HCT116 (cell line): ENCODE measurements at regions not wholly inside any gene's neighbourhood (a gene's known extent, or its start where the extent isn't known, plus 50 kb on each side); places are given as distances from the start of the nearest gene placed in this dataset.

Experiments
- CEBPB ChIP-seq: IDR thresholded peaks from 2 replicates; pipeline ENCODE4 v1.6.1; 2012; ENCODE audit warnings: low read depth
- CTCF ChIP-seq, 3 experiments: fragments of 200-600 bp in 1 of 3; sonication (generic) in 1 of 3; IDR thresholded peaks in 2 of 3; conservative IDR thresholded peaks in 1 of 3; 2 replicates each; pipeline ENCODE4 v1.5.1; 2012 to 2017; ENCODE audit warnings: low read depth in 2 of 3, low read length in 2 of 3, antibody characterized with exemption in 1 of 3, borderline replicate concordance in 1 of 3, control low read depth in 1 of 3, mild to moderate bottlenecking in 1 of 3, mixed read lengths in 1 of 3, mixed run types in 1 of 3, moderate library complexity in 1 of 3; ENCODE audit not compliant: insufficient read depth in 1 of 3
- EZH2 ChIP-seq: fragments of 200-600 bp; sonication (generic); IDR thresholded peaks from 2 replicates; pipeline ENCODE4 v1.6.1; 2017; ENCODE audit warnings: antibody characterized with exemption, mixed run types
- EZH2phosphoT487 ChIP-seq: fragments of 200-600 bp; IDR thresholded peaks from 2 replicates; pipeline ENCODE4 v1.6.1; 2018; ENCODE audit warnings: antibody characterized with exemption, borderline replicate concordance
- FOSL1 ChIP-seq: IDR thresholded peaks from 2 replicates; pipeline ENCODE4 v1.6.1; 2012; ENCODE audit warnings: low read depth
- RAD21 ChIP-seq: IDR thresholded peaks from 2 replicates; pipeline ENCODE4 v1.6.1; 2012; ENCODE audit warnings: low read depth, mild to moderate bottlenecking
- SP1 ChIP-seq: IDR thresholded peaks from 2 replicates; pipeline ENCODE4 v1.6.1; 2012; ENCODE audit warnings: low read depth
- SRF ChIP-seq: IDR thresholded peaks from 2 replicates; pipeline ENCODE4 v1.6.1; 2012; ENCODE audit warnings: low read depth
- ZNF274 ChIP-seq: fragments of 200-500 bp; sonication (Bioruptor generic); IDR thresholded peaks from 2 replicates; pipeline ENCODE4 v1.6.1; 2014; ENCODE audit warnings: mild to moderate bottlenecking, low read depth, low read length, inconsistent platforms

GRCh38 chr20:60935971-60936370, 316.1 kb upstream of the CDH4 start:
- no peak for TF ChIP-seq CTCF (IDR thresholded peaks at IDR 0.05 in 2 of 3, conservative IDR thresholded peaks at IDR 0.05 in 1 of 3; ENCODE audit: borderline replicate concordance in 1 of 3, insufficient read depth in 1 of 3, low read depth in 2 of 3, low read length in 2 of 3)
- no peak for TF ChIP-seq SP1
- TF ChIP-seq SRF, result no peak
- no peak for TF ChIP-seq EZH2
- no peak for TF ChIP-seq ZNF274
- no peak for TF ChIP-seq RAD21
- no peak for TF ChIP-seq CEBPB
- TF ChIP-seq FOSL1, result no peak
- TF ChIP-seq EZH2phosphoT487, result no peak
